ENCODE measurements at regions not wholly inside any gene's neighbourhood (a gene's known extent, or its start where the extent isn't known, plus 50 kb on each side); places are given as distances from the start of the nearest gene placed in this dataset.

DNA sequence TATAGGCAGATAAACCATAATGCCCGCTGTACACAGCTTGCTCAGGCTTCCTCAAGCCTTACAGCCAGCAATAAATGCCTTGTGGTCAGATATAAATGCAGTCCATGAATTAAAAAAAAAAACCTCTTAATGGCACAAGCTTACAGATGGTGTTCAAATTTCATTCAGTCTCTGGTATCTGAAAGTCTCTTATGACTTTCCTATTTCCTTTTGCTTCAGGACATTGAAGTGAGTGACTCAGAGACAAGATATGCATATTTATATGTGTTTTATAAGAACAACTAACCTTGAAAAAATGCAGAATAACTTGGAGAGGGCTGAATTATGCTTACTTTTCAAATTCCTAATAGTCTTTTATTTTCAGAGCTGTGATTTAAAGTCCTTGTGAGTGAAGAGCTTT is 426.9 kb upstream of the MIS18BP1 start:
- Histone ChIP-seq H3K9me1 (replicated peaks; ENCODE audit: control insufficient read depth, extremely low read depth, insufficient read depth, low read length) (no peaks in the 10 kb centered on the region), H2AFZ (ENCODE audit: low read depth, low read length) (peak overlapping the region; percentile 16), H3K36me3 (ENCODE audit: control insufficient read depth in 2 of 2, extremely low read depth in 1 of 2, insufficient read depth in 2 of 2, low read length in 2 of 2) (no peaks in the 10 kb centered on the region), H3K9me3 (replicated peaks; ENCODE audit: control insufficient read depth, insufficient read depth, low read length) (no peaks in the 10 kb centered on the region), H4K20me1 (replicated peaks; ENCODE audit: control insufficient read depth, extremely low read depth, insufficient read depth, low read length) (no peaks in the 10 kb centered on the region), H3K4me2 (ENCODE audit: insufficient read depth, low read length) (peak overlapping the region; percentile 70), H3K4me1 (ENCODE audit: control insufficient read depth, extremely low read depth, insufficient read depth, low read length) (peaks cover 18% of the 10 kb centered on the region), H3K9ac (replicated peaks; ENCODE audit: extremely low read depth, insufficient read depth, low read length) (peak overlapping the region; percentile 47), H3K4me3 (replicated peaks in 1 of 3; ENCODE audit: insufficient read depth in 1 of 3, low read depth in 1 of 3, low read length in 3 of 3) (no peak overlapping the region), H3K79me2 (ENCODE audit: control insufficient read depth, insufficient read depth, low read length) (no peaks in the 10 kb centered on the region), H3K27ac (ENCODE audit: insufficient read depth, low read depth, low read length) (peak overlapping the region; percentile 71), H3K27me3 (ENCODE audit: control insufficient read depth in 2 of 2, insufficient read depth in 2 of 2, low read length in 2 of 2) (no peaks in the 10 kb centered on the region)
- CTCF ChIA-PET, result interaction anchor here (1.1 kb wide), 1 partner anchor 9 kb away, joined by 4 read pairs; no protein-coding TSS in a partner anchor
- DNase-seq (ENCODE audit: low read depth, low spot score), result peak; percentile 81
- POLR2A ChIA-PET, result no interaction called here
- no TSS peak for BruUV-seq (replicated peaks)
- dilution Hi-C loops (cut with MboI; ENCODE audit: extremely low pct_ligation_motif_present, low sequenced_read_pairs) (no loop called here), intact Hi-C loops (cut with micrococcal nuclease) (no loop called here)
- peak; percentile 72 for TF ChIP-seq JUN (IDR thresholded peaks at IDR 0.05; ENCODE audit: borderline replicate concordance, insufficient read depth, insufficient read length, low read depth)
- TF ChIP-seq GATA2 (IDR thresholded peaks at IDR 0.05; ENCODE audit: insufficient read depth, insufficient read length, low read depth, low read length), result no peak
- TF ChIP-seq MYC (IDR thresholded peaks at IDR 0.05; ENCODE audit: low read depth, low read length), result no peak
- no peak for TF ChIP-seq POLR2A (IDR thresholded peaks at IDR 0.05; ENCODE audit: low read depth, low read length)
- no peak for TF ChIP-seq EZH2 (IDR thresholded peaks at IDR 0.05; ENCODE audit: borderline replicate concordance, low read depth, low read length, severe bottlenecking)
- peak; percentile 72 for TF ChIP-seq FOS (IDR thresholded peaks at IDR 0.05; ENCODE audit: borderline replicate concordance, insufficient read depth, low read length)
- TF ChIP-seq, protein P1, sequence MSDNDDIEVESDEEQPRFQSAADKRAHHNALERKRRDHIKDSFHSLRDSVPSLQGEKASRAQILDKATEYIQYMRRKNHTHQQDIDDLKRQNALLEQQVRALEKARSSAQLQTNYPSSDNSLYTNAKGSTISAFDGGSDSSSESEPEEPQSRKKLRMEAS (IDR thresholded peaks at IDR 0.05; ENCODE audit: insufficient read depth, insufficient read length), result no peak
- TF ChIP-seq, protein P2, sequence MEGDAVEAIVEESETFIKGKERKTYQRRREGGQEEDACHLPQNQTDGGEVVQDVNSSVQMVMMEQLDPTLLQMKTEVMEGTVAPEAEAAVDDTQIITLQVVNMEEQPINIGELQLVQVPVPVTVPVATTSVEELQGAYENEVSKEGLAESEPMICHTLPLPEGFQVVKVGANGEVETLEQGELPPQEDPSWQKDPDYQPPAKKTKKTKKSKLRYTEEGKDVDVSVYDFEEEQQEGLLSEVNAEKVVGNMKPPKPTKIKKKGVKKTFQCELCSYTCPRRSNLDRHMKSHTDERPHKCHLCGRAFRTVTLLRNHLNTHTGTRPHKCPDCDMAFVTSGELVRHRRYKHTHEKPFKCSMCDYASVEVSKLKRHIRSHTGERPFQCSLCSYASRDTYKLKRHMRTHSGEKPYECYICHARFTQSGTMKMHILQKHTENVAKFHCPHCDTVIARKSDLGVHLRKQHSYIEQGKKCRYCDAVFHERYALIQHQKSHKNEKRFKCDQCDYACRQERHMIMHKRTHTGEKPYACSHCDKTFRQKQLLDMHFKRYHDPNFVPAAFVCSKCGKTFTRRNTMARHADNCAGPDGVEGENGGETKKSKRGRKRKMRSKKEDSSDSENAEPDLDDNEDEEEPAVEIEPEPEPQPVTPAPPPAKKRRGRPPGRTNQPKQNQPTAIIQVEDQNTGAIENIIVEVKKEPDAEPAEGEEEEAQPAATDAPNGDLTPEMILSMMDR (IDR thresholded peaks at IDR 0.05; ENCODE audit: extremely low read depth in 1 of 2, insufficient read depth in 1 of 2, low read depth in 1 of 2, low read length in 2 of 2), result no peak
- no peak for TF ChIP-seq POLR2AphosphoS5 (IDR thresholded peaks at IDR 0.05; ENCODE audit: insufficient read depth, low read depth, low read length)
- peak; percentile 88 for FAIRE-seq

All from endothelial cell of umbilical vein (primary cell).